Activated gamma-delta T cell (primary cell): ENCODE measurements at regions not wholly inside any gene's neighbourhood (a gene's known extent, or its start where the extent isn't known, plus 50 kb on each side); places are given as distances from the start of the nearest gene placed in this dataset.

Source experiments
- DNase-seq: peaks from one replicate; lab custom pipeline; 2025; lab: John Stamatoyannopoulos, UW

- DNase-seq: no peak
Measured at GRCh38 chr16:79713609-79714309, 113.2 kb upstream of the MAF start.

GRCh38 chr16:79712276-79712675, 111.7 kb upstream of the MAF start:
- no peak for DNase-seq

- no peak for DNase-seq
Measured at GRCh38 chr16:79707876-79708275, 107.3 kb upstream of the MAF start.

- no peak for DNase-seq
Measured at GRCh38 chr16:79703066-79703465, 102.5 kb upstream of the MAF start.

- no peak for DNase-seq
Measured at GRCh38 chr16:79698341-79698753, 97.8 kb upstream of the MAF start.

GRCh38 chr16:79697562-79698112, 97.1 kb upstream of the MAF start:
- no peak for DNase-seq

GRCh38 chr16:79691007-79691406, 90.5 kb upstream of the MAF start:
- DNase-seq: no peak

- DNase-seq: no peak
Measured at GRCh38 chr16:79690159-79690558, 89.6 kb upstream of the MAF start.

- no peak for DNase-seq
Measured at GRCh38 chr16:79687249-79688130, 87.0 kb upstream of the MAF start.

- DNase-seq: no peak
Measured at GRCh38 chr16:79685871-79686270, 85.3 kb upstream of the MAF start.

- no peak for DNase-seq
Measured at GRCh38 chr16:79679334-79679733, 78.8 kb upstream of the MAF start.

- no peak for DNase-seq
Measured at GRCh38 chr16:79677799-79678530, 77.4 kb upstream of the MAF start.

GRCh38 chr16:79673635-79674034, 73.1 kb upstream of the MAF start:
- DNase-seq: no peak

- DNase-seq: no peak
Measured at GRCh38 chr16:79672524-79672923, 72.0 kb upstream of the MAF start.

GRCh38 chr16:79668502-79668901, 68.0 kb upstream of the MAF start:
- DNase-seq: no peak

GRCh38 chr16:79665970-79666369, 65.4 kb upstream of the MAF start:
- DNase-seq: no peak

GRCh38 chr16:79664407-79664806, 63.9 kb upstream of the MAF start:
- no peak for DNase-seq

GRCh38 chr16:79662669-79663313, 62.3 kb upstream of the MAF start:
- DNase-seq: no peak

- DNase-seq: no peak
Measured at GRCh38 chr16:79662122-79662521, 61.6 kb upstream of the MAF start.

GRCh38 chr16:79661578-79661977, 61.0 kb upstream of the MAF start:
- DNase-seq: no peak

GRCh38 chr16:79659344-79659743, 58.8 kb upstream of the MAF start:
- no peak for DNase-seq
